GM23338 (cell line): ENCODE measurements at regions not wholly inside any gene's neighbourhood (a gene's known extent, or its start where the extent isn't known, plus 50 kb on each side); places are given as distances from the start of the nearest gene placed in this dataset.

ENCODE experiments used
- EZH2 ChIP-seq: fragments of 200-600 bp; sonication (generic); IDR thresholded peaks from one replicate; pipeline ENCODE4 v1.8.0; 2017; ENCODE audit warnings: antibody characterized with exemption, mild to moderate bottlenecking, low read depth; ENCODE audit not compliant: unreplicated experiment
- EZH2phosphoT487 ChIP-seq: fragments of 200-600 bp; sonication (generic); IDR thresholded peaks from one replicate; pipeline ENCODE4 v1.8.1; 2018; ENCODE audit warnings: antibody characterized with exemption; ENCODE audit not compliant: unreplicated experiment
- JUNB ChIP-seq: IDR thresholded peaks from one replicate; pipeline ENCODE4 v1.6.1; 2016; ENCODE audit warnings: antibody characterized with exemption; ENCODE audit not compliant: unreplicated experiment
- POLR2AphosphoS5 ChIP-seq: IDR thresholded peaks from 2 replicates; pipeline ENCODE4 v1.6.1; 2016; ENCODE audit warnings: antibody characterized with exemption, low read depth
- ZNF331 ChIP-seq: fragments of 250-450 bp; sonication (Bioruptor Pico); IDR thresholded peaks from 2 replicates; pipeline ENCODE4 v1.5.0; 2020; ENCODE audit warnings: low read depth, mild to moderate bottlenecking, moderate library complexity
- TF ChIP-seq, protein P1 (sequence below), 2 experiments: fragments of 200-600 bp in 1 of 2; sonication (generic) in 1 of 2; conservative IDR thresholded peaks; 2 replicates each; pipeline versions ENCODE4 v1.5.1 to v1.6.1; 2016 to 2017; ENCODE audit warnings: antibody characterized with exemption in 2 of 2, low read depth in 2 of 2, mild to moderate bottlenecking in 2 of 2, moderate library complexity in 1 of 2
- TF ChIP-seq, protein P2 (sequence below): IDR thresholded peaks from one replicate; pipeline ENCODE4 v1.6.1; 2018; ENCODE audit warnings: antibody characterized with exemption; ENCODE audit not compliant: unreplicated experiment

DNA sequence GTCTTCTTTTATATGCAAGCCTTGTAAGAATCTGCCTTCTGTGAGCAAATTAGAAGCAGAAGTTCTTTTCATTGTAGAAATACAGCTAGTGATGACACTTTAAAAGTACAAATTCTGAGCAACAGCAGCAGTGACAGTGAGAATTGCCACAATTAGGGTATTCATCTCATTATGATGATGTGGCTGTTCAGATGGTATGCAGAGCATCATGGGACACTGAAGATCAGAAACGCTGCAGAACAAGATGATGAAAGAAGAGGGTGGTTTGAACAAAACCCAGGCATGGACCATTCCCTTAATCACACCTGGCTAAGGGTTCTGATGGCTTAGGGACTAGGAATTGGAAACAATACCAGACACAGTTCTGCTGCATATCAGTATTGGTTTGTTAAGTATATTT lies 312.7 kb upstream of the TBX18 start:
- TF ChIP-seq, protein P1, sequence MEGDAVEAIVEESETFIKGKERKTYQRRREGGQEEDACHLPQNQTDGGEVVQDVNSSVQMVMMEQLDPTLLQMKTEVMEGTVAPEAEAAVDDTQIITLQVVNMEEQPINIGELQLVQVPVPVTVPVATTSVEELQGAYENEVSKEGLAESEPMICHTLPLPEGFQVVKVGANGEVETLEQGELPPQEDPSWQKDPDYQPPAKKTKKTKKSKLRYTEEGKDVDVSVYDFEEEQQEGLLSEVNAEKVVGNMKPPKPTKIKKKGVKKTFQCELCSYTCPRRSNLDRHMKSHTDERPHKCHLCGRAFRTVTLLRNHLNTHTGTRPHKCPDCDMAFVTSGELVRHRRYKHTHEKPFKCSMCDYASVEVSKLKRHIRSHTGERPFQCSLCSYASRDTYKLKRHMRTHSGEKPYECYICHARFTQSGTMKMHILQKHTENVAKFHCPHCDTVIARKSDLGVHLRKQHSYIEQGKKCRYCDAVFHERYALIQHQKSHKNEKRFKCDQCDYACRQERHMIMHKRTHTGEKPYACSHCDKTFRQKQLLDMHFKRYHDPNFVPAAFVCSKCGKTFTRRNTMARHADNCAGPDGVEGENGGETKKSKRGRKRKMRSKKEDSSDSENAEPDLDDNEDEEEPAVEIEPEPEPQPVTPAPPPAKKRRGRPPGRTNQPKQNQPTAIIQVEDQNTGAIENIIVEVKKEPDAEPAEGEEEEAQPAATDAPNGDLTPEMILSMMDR (conservative IDR thresholded peaks at IDR 0.05; ENCODE audit: low read depth in 2 of 2) = no peak
- TF ChIP-seq EZH2 (no peak), EZH2phosphoT487 (no peak), JUNB (no peak), ZNF331 (CRISPR knock-in tag) (no peak), POLR2AphosphoS5 (no peak)
- TF ChIP-seq, protein P2, sequence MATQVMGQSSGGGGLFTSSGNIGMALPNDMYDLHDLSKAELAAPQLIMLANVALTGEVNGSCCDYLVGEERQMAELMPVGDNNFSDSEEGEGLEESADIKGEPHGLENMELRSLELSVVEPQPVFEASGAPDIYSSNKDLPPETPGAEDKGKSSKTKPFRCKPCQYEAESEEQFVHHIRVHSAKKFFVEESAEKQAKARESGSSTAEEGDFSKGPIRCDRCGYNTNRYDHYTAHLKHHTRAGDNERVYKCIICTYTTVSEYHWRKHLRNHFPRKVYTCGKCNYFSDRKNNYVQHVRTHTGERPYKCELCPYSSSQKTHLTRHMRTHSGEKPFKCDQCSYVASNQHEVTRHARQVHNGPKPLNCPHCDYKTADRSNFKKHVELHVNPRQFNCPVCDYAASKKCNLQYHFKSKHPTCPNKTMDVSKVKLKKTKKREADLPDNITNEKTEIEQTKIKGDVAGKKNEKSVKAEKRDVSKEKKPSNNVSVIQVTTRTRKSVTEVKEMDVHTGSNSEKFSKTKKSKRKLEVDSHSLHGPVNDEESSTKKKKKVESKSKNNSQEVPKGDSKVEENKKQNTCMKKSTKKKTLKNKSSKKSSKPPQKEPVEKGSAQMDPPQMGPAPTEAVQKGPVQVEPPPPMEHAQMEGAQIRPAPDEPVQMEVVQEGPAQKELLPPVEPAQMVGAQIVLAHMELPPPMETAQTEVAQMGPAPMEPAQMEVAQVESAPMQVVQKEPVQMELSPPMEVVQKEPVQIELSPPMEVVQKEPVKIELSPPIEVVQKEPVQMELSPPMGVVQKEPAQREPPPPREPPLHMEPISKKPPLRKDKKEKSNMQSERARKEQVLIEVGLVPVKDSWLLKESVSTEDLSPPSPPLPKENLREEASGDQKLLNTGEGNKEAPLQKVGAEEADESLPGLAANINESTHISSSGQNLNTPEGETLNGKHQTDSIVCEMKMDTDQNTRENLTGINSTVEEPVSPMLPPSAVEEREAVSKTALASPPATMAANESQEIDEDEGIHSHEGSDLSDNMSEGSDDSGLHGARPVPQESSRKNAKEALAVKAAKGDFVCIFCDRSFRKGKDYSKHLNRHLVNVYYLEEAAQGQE = no peak
